CD4-positive, alpha-beta T cell (primary cell): ENCODE measurements at regions not wholly inside any gene's neighbourhood (a gene's known extent, or its start where the extent isn't known, plus 50 kb on each side); places are given as distances from the start of the nearest gene placed in this dataset.

Source experiments
- ATAC-seq: fragments of 200-7000 bp; cut with Tn5 transposase; one replicate; pipeline ENCODE4 v1.10.0; 2022; ENCODE audit warnings: mild to moderate bottlenecking; ENCODE audit not compliant: poor library complexity
- CTCF ChIA-PET: fragments of 350-600 bp; sonication (Branson Sonifier 250); formaldehyde crosslinking; loops from one replicate; lab custom pipeline; 2021; ENCODE audit warnings: antibody characterized with exemption, inconsistent platforms; lab: Charles Lee
- POLR2A ChIA-PET: fragments of 350-600 bp; sonication (Branson Sonifier 250); formaldehyde crosslinking; loops from one replicate; lab custom pipeline; 2021; ENCODE audit warnings: antibody characterized with exemption, inconsistent platforms; lab: Charles Lee
- DNase-seq, 14 experiments: peaks; one replicate each; pipeline ENCODE4 v3.0.0-alpha.2; 2013 to 2020; ENCODE audit warnings: mixed read lengths in 2 of 14
- H3K27ac ChIP-seq, 2 donors: one replicate each; pipeline versions ENCODE4 v1.5.1 to v1.7.0; 2013; ENCODE audit warnings: low read length in 2 of 2, low read depth in 1 of 2, mild to moderate bottlenecking in 1 of 2
- H3K27me3 ChIP-seq, 2 experiments: 1 replicate in 1 of 2; 2 replicates in 1 of 2; pipeline versions ENCODE4 v1.6.1 to v1.7.0; 2013; ENCODE audit warnings: low read length in 2 of 2, control low read depth in 1 of 2, mild to moderate bottlenecking in 1 of 2, moderate library complexity in 1 of 2; ENCODE audit not compliant: insufficient read depth in 2 of 2, control insufficient read depth in 1 of 2
- H3K36me3 ChIP-seq: one replicate; pipeline ENCODE4 v1.6.1; 2013; ENCODE audit warnings: low read length, control low read depth; ENCODE audit not compliant: insufficient read depth
- H3K4me1 ChIP-seq: one replicate; pipeline ENCODE4 v1.6.1; 2013; ENCODE audit warnings: low read length, control low read depth; ENCODE audit not compliant: insufficient read depth
- H3K4me3 ChIP-seq: one replicate; pipeline ENCODE4 v1.5.1; 2013; ENCODE audit warnings: mild to moderate bottlenecking, low read length, moderate library complexity
- H3K9me3 ChIP-seq, 2 experiments: 1 replicate in 1 of 2; 2 replicates in 1 of 2; pipeline versions ENCODE4 v1.6.1 to v1.7.0; 2013; ENCODE audit warnings: low read length in 2 of 2, mild to moderate bottlenecking in 2 of 2, control low read depth in 1 of 2, moderate library complexity in 1 of 2; ENCODE audit not compliant: control insufficient read depth in 1 of 2, insufficient read depth in 1 of 2
- H3K27ac Mint-ChIP-seq: one replicate; pipeline ENCODE4 v1.8.0; 2020; ENCODE audit warnings: mixed read lengths
- H3K27me3 Mint-ChIP-seq: one replicate; pipeline ENCODE4 v1.8.0; 2021; ENCODE audit warnings: mixed read lengths
- H3K36me3 Mint-ChIP-seq: one replicate; pipeline ENCODE4 v1.8.0; 2021; ENCODE audit warnings: low read depth, mixed read lengths
- H3K4me1 Mint-ChIP-seq: one replicate; pipeline ENCODE4 v1.8.0; 2021; ENCODE audit warnings: low read depth, mixed read lengths
- H3K4me3 Mint-ChIP-seq: one replicate; pipeline ENCODE4 v1.8.0; 2020; ENCODE audit warnings: mild to moderate bottlenecking, mixed read lengths
- H3K9me3 Mint-ChIP-seq: one replicate; pipeline ENCODE4 v1.8.0; 2020; ENCODE audit warnings: mixed read lengths
- intact Hi-C, 2 experiments: fragments of 100-400 bp; cut with DNase I in 1 of 2; cut with micrococcal nuclease in 1 of 2; formaldehyde crosslinking; loops; one replicate each; pipeline versions ENCODE4 v1.15.1 to v1.9.0; 2023 to 2025; cut with DNase I, micrococcal nuclease
- TF ChIP-seq, protein P1 (sequence below): fragments of 200-600 bp; IDR thresholded peaks from one replicate; pipeline ENCODE4 v1.8.0; 2022; ENCODE audit warnings: antibody characterized with exemption, mild to moderate bottlenecking

DNA sequence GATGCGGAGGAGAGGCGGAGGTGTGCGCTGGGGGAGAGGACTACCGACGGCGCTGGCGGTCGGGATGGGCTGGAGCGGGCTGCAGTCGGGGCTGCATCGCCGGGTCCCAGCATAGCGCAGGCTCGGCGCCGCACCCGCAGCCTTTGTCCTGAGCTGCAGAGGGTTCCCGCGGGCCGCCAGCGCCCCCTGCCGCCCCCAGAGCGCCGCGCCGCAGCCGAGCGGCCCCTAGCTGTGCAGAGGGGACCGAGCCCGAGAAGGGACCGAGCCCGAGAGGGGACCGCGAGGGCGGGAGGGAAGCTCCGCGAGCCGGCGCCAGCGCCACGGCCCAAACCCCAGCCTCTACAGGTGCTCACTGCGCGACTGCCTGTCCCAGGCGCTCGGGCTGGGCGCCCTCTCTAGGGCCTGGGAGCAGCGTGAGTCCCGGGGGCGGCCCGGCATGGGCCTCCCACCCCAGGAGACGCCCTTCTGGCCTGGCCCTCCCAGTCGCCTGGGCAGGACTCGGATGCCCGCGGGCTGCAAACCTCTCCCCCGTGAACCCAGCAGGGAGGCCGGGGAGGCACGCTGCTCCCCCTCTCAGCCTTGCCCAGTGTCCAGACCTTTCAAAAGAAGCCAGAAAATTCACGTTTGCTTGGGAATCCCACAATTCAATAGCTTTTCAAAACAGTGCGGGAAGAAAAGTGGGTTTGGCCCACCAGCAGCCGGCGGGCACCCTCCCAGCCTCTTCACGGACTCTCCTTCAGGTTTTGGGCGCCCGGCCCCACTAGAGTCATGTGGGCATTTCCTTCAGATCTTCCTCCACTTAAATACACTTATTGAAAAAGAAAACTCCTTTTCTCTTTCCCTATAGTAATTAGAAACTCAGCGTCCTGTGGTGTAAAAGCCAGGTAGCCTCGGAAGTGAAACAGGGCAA is 134.7 kb downstream of the TPRA1 start:
- peaks cover 40 to 63% of the 10 kb centered on the region in 2 experiments for H3K27me3 ChIP-seq

DNA sequence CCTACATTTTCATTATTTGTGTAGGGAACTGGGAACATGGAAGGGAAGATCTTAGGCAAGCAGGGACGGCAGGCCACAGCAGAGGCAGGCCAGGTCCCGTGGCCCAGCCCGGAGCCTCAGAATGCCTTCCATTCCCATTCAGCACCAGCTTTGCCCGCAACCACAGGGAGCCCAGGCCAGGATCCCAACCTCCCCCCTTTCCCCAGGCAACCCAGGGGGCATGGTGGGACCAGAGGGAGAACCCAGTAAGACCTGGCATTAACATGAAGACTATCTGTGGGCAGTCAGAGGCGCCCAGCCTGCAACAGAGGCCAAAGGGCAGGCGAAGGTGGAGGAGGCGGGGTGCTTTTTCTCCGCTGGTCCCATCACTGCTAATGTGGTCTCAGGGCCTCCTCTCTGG is 135.6 kb downstream of the TPRA1 start:
- Mint-ChIP-seq H3K4me1 (peaks cover 14% of the 10 kb centered on the region), H3K27ac (no peak overlapping the region), H3K27me3 (peaks cover 78% of the 10 kb centered on the region), H3K9me3 (no peaks in the 10 kb centered on the region), H3K36me3 (no peaks in the 10 kb centered on the region), H3K4me3 (no peak overlapping the region)
- Histone ChIP-seq H3K4me1 (peaks cover 22% of the 10 kb centered on the region), H3K9me3 (peaks cover 0 to 33% of the 10 kb centered on the region in 2 experiments), H3K36me3 (no peaks in the 10 kb centered on the region), H3K27ac (no peak overlapping the region), H3K4me3 (no peak overlapping the region), H3K27me3 (peaks cover 41 to 58% of the 10 kb centered on the region in 2 experiments)
- peak in 1 of 14 experiments; percentile 7 for DNase-seq
- intact Hi-C loops: loop anchor here in 1 of 2 experiments (2.0 to 5.0 kb wide), 2 partner anchors 703 to 932 kb away; no protein-coding TSS in a partner anchor
- ATAC-seq: no peak
- TF ChIP-seq, protein P1, sequence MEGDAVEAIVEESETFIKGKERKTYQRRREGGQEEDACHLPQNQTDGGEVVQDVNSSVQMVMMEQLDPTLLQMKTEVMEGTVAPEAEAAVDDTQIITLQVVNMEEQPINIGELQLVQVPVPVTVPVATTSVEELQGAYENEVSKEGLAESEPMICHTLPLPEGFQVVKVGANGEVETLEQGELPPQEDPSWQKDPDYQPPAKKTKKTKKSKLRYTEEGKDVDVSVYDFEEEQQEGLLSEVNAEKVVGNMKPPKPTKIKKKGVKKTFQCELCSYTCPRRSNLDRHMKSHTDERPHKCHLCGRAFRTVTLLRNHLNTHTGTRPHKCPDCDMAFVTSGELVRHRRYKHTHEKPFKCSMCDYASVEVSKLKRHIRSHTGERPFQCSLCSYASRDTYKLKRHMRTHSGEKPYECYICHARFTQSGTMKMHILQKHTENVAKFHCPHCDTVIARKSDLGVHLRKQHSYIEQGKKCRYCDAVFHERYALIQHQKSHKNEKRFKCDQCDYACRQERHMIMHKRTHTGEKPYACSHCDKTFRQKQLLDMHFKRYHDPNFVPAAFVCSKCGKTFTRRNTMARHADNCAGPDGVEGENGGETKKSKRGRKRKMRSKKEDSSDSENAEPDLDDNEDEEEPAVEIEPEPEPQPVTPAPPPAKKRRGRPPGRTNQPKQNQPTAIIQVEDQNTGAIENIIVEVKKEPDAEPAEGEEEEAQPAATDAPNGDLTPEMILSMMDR: no peak
- CTCF ChIA-PET: interaction anchor here (0.9 to 1.3 kb wide), 2 partner anchors 8 to 932 kb away, joined by 3 read pairs; no protein-coding TSS in a partner anchor
- POLR2A ChIA-PET: no interaction called here

More for the DNA sequence above, 134.7 kb downstream of the TPRA1 start:
- no peak overlapping the region for H3K4me3 ChIP-seq
- CTCF ChIA-PET: interaction anchor here (0.9 to 1.3 kb wide), 2 partner anchors 9 to 933 kb away, joined by 3 read pairs; no protein-coding TSS in a partner anchor
- POLR2A ChIA-PET: no interaction called here
- Mint-ChIP-seq H3K9me3 (no peaks in the 10 kb centered on the region), H3K27ac (no peak overlapping the region), H3K27me3 (peaks cover 78% of the 10 kb centered on the region), H3K4me1 (peaks cover 14% of the 10 kb centered on the region), H3K36me3 (no peaks in the 10 kb centered on the region), H3K4me3 (no peak overlapping the region)
- H3K9me3 ChIP-seq: peaks cover 0 to 27% of the 10 kb centered on the region in 2 experiments
- H3K27ac ChIP-seq: no peak overlapping the region
- peaks cover 22% of the 10 kb centered on the region for H3K4me1 ChIP-seq
- TF ChIP-seq, protein P1: peak; percentile 47
- ATAC-seq (peak; percentile 57), DNase-seq (peak in 11 of 14 experiments; percentile 11 to 59 (median 34))
- intact Hi-C loops: loop anchor here in 1 of 2 experiments (2.0 to 5.0 kb wide), 3 partner anchors 703 to 933 kb away; no protein-coding TSS in a partner anchor
- no peaks in the 10 kb centered on the region for H3K36me3 ChIP-seq

DNA sequence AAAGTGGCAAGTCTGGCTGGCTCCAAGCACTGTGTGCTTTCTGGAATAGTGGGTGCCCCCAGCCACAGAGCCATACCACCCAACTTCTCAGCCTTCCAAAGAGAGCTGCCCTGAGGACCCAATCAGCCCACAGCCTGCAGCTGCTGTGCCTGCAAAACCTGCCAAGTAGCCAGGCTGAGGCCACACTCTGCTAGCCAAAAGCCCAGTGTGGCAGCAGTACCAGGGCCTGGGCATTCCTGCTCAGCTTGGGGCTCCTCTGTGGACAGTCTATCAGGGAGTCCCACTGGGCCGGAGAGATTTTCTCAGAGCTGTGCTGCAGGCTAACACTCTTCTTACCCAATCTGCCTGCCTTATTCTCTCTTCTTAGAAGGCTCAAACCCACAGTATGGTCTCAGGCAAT is 136.5 kb downstream of the TPRA1 start:
- TF ChIP-seq, protein P1: no peak
- H3K9me3 ChIP-seq: peaks cover 0 to 33% of the 10 kb centered on the region in 2 experiments
- intact Hi-C loops: loop anchor here in 1 of 2 experiments (2.0 kb wide), 1 partner anchor 931 kb away; no protein-coding TSS in a partner anchor
- no peaks in the 10 kb centered on the region for H3K9me3 Mint-ChIP-seq
- H3K27ac Mint-ChIP-seq: no peak overlapping the region
- DNase-seq (peak in 1 of 14 experiments; percentile 7), ATAC-seq (no peak)
- peaks cover 37 to 58% of the 10 kb centered on the region in 2 experiments for H3K27me3 ChIP-seq
- H3K4me3 Mint-ChIP-seq: no peak overlapping the region
- ChIA-PET POLR2A (no interaction called here), CTCF (no interaction called here)
- H3K27ac ChIP-seq: no peak overlapping the region
- no peaks in the 10 kb centered on the region for H3K36me3 ChIP-seq
- no peaks in the 10 kb centered on the region for H3K36me3 Mint-ChIP-seq
- peaks cover 22% of the 10 kb centered on the region for H3K4me1 ChIP-seq
- peaks cover 14% of the 10 kb centered on the region for H3K4me1 Mint-ChIP-seq
- H3K27me3 Mint-ChIP-seq: peaks cover 78% of the 10 kb centered on the region
- no peak overlapping the region for H3K4me3 ChIP-seq
